ENCODE measurements at regions not wholly inside any gene's neighbourhood (a gene's known extent, or its start where the extent isn't known, plus 50 kb on each side); places are given as distances from the start of the nearest gene placed in this dataset.
"Not testable (repeated sequence)": the region's sequence is repeated elsewhere in the genome, so short reads cannot be mapped to it uniquely, and the experiment has no call there.

DNA sequence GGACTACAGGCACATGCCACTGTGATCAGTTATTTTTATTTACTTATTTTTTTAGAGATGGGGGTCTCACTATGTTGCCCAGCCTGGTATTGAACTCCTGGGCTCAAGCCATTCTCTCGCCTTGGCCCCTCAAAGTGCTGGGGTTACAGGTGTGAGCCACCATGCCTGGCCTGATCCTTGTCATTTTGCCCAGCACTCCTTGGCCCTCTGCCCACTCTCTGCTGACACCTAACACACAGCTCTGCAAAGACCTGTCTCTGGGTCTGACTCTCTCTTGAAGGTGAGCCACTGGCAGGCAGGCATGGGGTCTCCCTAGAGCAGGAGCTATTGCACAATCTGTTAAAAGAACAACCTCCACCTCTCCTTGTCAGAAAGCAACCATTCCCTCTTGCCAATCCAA lies 155.6 kb downstream of the ZFP64 start:
- Histone ChIP-seq H3K9me3 (no peaks in the 10 kb centered on the region), H3K36me3 (no peaks in the 10 kb centered on the region), H3K4me3 (no peak overlapping the region), H3K27me3 (no peaks in the 10 kb centered on the region), H3K27ac (no peak overlapping the region), H3K4me1 (peaks cover 0 to 10% (median 4%) of the 10 kb centered on the region in 4 donors)
- DNase-seq, result no peak
- TF ChIP-seq, protein P1, sequence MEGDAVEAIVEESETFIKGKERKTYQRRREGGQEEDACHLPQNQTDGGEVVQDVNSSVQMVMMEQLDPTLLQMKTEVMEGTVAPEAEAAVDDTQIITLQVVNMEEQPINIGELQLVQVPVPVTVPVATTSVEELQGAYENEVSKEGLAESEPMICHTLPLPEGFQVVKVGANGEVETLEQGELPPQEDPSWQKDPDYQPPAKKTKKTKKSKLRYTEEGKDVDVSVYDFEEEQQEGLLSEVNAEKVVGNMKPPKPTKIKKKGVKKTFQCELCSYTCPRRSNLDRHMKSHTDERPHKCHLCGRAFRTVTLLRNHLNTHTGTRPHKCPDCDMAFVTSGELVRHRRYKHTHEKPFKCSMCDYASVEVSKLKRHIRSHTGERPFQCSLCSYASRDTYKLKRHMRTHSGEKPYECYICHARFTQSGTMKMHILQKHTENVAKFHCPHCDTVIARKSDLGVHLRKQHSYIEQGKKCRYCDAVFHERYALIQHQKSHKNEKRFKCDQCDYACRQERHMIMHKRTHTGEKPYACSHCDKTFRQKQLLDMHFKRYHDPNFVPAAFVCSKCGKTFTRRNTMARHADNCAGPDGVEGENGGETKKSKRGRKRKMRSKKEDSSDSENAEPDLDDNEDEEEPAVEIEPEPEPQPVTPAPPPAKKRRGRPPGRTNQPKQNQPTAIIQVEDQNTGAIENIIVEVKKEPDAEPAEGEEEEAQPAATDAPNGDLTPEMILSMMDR (IDR thresholded peaks at IDR 0.05), result no peak
- intact Hi-C loops (cut with DNase I; ENCODE audit: low total_unique reads), result no loop called here

DNA sequence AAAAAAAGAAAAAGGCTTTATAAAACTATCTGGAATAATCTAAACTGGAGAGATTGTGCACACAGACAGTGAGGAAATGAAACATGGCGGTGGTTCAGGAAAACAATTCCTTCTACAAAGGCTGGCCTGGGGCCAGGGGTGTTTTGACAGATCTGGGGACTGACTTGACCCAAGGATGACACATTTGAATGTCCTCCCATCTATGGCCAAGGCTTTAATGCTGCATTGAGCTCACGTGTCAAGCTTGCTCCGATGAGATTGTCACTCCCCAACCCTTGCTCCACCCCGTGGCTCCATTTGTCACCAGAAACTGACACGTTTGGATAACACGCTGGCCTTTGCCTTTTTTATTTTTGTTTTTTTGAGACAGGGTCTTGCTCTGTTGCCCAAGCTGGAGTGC lies 156.1 kb downstream of the ZFP64 start:
- Histone ChIP-seq H3K9me3 (no peaks in the 10 kb centered on the region), H3K36me3 (no peaks in the 10 kb centered on the region), H3K27ac (no peak overlapping the region), H3K27me3 (no peaks in the 10 kb centered on the region), H3K4me3 (no peak overlapping the region), H3K4me1 (peaks cover 0 to 10% (median 4%) of the 10 kb centered on the region in 4 donors)
- TF ChIP-seq, protein P1 (IDR thresholded peaks at IDR 0.05), result no peak
- intact Hi-C loops (cut with DNase I; ENCODE audit: low total_unique reads), result no loop called here
- no peak for DNase-seq

DNA sequence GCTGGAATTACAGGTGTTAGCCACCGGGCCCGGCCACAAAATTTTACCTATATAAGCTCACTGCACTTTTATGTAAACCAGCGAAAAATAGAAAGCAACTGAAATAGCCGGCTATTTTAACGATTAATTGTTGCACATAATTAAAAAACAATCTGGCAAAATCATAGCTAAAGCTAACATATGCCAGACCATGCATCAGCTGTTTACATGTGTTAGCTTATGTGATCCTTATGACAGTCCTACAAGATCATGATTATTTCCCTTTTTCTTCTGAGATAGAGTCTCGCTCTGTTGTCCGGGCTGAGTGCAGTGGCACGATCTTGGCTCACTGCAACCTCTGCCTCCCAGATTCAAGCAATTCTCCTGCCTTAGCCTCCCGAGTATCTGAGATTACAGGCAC lies 157.0 kb downstream of the ZFP64 start:
- Histone ChIP-seq H3K27me3 (no peaks in the 10 kb centered on the region), H3K9me3 (no peaks in the 10 kb centered on the region), H3K36me3 (no peaks in the 10 kb centered on the region), H3K27ac (no peak overlapping the region), H3K4me3 (no peak overlapping the region), H3K4me1 (peaks cover 0 to 10% (median 4%) of the 10 kb centered on the region in 4 donors)
- no peak for DNase-seq
- intact Hi-C loops (cut with DNase I; ENCODE audit: low total_unique reads), result no loop called here
- TF ChIP-seq, protein P1 (IDR thresholded peaks at IDR 0.05), result no peak

DNA sequence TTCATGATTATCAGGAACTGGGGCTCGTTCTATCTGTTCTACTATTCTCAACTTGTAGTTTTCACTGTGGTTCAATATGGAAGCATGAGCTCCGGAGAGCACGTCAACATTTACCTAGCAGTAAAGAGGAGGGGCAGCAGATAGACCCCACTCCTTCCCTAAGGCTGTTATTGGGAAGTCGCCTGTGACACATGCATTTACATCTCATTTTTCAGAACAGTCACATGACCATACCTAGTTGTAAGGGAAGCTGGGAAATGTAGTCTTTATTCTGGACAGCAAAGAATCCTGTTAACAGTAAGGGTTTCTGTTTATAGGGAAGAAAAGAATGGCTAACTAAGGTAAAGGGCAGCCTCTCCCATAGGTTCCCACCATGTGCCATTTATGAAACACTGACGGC lies 158.3 kb downstream of the ZFP64 start:
- H3K27ac ChIP-seq, result no peak overlapping the region
- H3K36me3 ChIP-seq, result no peaks in the 10 kb centered on the region
- TF ChIP-seq, protein P1 (IDR thresholded peaks at IDR 0.05), result no peak
- no peaks in the 10 kb centered on the region for H3K9me3 ChIP-seq
- H3K4me3 ChIP-seq, result no peak overlapping the region
- no peak for DNase-seq
- no peaks in the 10 kb centered on the region for H3K27me3 ChIP-seq
- intact Hi-C loops (cut with DNase I; ENCODE audit: low total_unique reads), result no loop called here
- peaks cover 0 to 10% (median 4%) of the 10 kb centered on the region in 4 donors for H3K4me1 ChIP-seq

DNA sequence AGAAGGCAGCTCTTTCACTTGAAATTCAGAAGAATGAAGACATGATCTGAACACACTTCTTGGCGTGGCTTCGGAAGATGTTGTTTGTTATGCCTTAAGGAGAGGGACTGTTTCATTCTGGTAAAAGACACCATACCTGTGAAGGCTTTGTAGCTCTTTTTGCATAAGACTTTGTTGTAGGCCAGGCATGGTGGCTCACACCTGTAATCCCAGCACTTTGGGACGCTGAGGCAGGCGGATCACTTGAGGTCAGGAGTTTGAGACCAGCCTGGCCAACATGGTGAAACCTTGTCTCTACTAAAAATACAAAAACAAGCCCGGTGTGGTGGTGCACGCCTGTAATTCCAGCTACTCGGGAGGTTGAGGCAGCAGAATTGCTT lies 159.3 kb downstream of the ZFP64 start:
- H3K27ac ChIP-seq; intact Hi-C loops (cut with DNase I; ENCODE audit: low total_unique reads): not testable (repeated sequence)

DNA sequence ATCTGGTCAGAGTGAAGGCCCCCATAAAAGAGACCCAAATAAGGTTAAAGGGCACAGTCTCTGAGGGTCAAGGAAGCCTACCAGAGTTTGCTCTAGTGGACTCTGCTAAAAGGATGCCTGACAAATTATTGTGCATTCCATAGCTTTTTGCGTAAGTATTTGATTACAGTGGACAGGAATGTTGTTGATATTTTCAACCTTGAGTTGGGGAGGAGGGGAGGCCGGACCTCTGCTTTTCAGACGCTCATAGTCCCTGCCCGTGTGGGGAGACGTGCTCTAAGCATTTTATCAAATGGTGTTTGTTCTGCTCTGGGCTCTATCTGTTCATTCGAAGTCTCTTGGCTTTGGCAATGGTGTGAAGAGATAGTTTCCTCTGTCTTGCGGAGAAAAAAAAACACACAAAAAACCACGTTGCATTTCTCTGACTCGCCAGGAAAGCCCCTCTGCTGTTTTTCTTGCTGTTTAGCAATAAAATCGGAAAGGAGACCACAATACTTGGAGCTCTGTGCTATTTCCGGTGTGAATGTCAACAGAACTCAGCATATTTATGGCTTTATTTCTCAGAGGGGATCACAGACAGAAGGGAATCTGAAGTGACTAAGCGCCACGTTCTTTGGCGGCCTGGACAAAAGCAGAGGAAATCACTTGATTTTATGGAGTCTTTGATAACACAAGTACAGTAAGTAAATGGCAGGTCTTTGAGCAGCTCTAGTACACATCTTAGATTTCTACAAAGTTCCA lies 159.8 kb downstream of the ZFP64 start:
- Histone ChIP-seq H3K27me3 (no peaks in the 10 kb centered on the region), H3K9me3 (no peaks in the 10 kb centered on the region), H3K36me3 (no peaks in the 10 kb centered on the region), H3K4me1 (peaks cover 0 to 10% (median 4%) of the 10 kb centered on the region in 4 donors), H3K27ac (no peak overlapping the region), H3K4me3 (no peak overlapping the region)
- intact Hi-C loops (cut with DNase I; ENCODE audit: low total_unique reads), result no loop called here
- TF ChIP-seq, protein P1 (IDR thresholded peaks at IDR 0.05), result no peak
- DNase-seq, result no peak

More for the DNA sequence above, 159.3 kb downstream of the ZFP64 start:
- not testable (repeated sequence) for DNase-seq, H3K36me3 ChIP-seq, H3K4me3 ChIP-seq, H3K9me3 ChIP-seq, H3K27me3 ChIP-seq
- peaks cover 0 to 10% (median 4%) of the 10 kb centered on the region in 4 donors for H3K4me1 ChIP-seq
